K562 (cell line): ENCODE measurements at regions not wholly inside any gene's neighbourhood (a gene's known extent, or its start where the extent isn't known, plus 50 kb on each side); places are given as distances from the start of the nearest gene placed in this dataset.

Experiments
- DIDO1 ChIP-seq: fragments of 450-650 bp; IDR thresholded peaks from 2 replicates; pipeline ENCODE4 v1.6.1; 2016; ENCODE audit warnings: low read depth, missing biosample characterization, missing genetic modification characterization
- GATA2 ChIP-seq: sonication (generic); formaldehyde crosslinking; IDR thresholded peaks from 2 replicates; pipeline ENCODE4 v1.4.0; 2020; ENCODE audit warnings: mild to moderate bottlenecking, missing genetic modification reagents
- HDAC2 ChIP-seq: fragments of 450-650 bp; IDR thresholded peaks from 2 replicates; pipeline ENCODE4 v1.6.1; 2016; ENCODE audit warnings: mild to moderate bottlenecking
- HNRNPH1 ChIP-seq: fragments of 200-400 bp; formaldehyde crosslinking; optimal IDR thresholded peaks from 2 replicates; pipeline ENCODE3; 2017; ENCODE audit warnings: low read depth, mild to moderate bottlenecking, low read length, moderate library complexity
- KAT2B ChIP-seq: IDR thresholded peaks from one replicate; pipeline ENCODE4 v1.6.1; 2012; ENCODE audit warnings: low read depth, mild to moderate bottlenecking, control low read depth, inconsistent platforms, low read length, moderate library complexity
- KDM1A ChIP-seq, 2 experiments: fragments of 450-650 bp; IDR thresholded peaks; 2 replicates each; pipeline ENCODE4 v1.6.1; 2016; ENCODE audit warnings: mild to moderate bottlenecking in 2 of 2
- KLF10 ChIP-seq: fragments of 250-450 bp; sonication (Bioruptor Pico); IDR thresholded peaks from 2 replicates; pipeline ENCODE4 v1.6.1; 2021; ENCODE audit warnings: matching md5 sums
- NUFIP1 ChIP-seq: fragments of 450-650 bp; IDR thresholded peaks from 2 replicates; pipeline ENCODE4 v1.6.1; 2018; ENCODE audit not compliant: partially characterized antibody
- POU5F1 ChIP-seq: fragments of 150-350 bp; IDR thresholded peaks from 2 replicates; pipeline ENCODE4 v1.6.1; 2014; ENCODE audit warnings: borderline replicate concordance, low read length, low read depth, mild to moderate bottlenecking; ENCODE audit not compliant: partially characterized antibody
- PRMT5 ChIP-seq: sonication (generic); formaldehyde crosslinking; IDR thresholded peaks from 2 replicates; pipeline ENCODE4 v1.5.0; 2020; ENCODE audit warnings: missing genetic modification reagents
- SMC3 ChIP-seq: conservative IDR thresholded peaks from 2 replicates; pipeline ENCODE4 v1.6.1; 2011; ENCODE audit warnings: low read depth, low read length, improper control_type of control experiment; ENCODE audit not compliant: insufficient read depth
- ZEB2 ChIP-seq: fragments of 450-650 bp; IDR thresholded peaks from 2 replicates; pipeline ENCODE4 v1.6.1; 2016
- ZNF197 ChIP-seq: fragments of 200-800 bp; sonication (Bioruptor generic); IDR thresholded peaks from 2 replicates; pipeline ENCODE4 v1.6.1; 2016; ENCODE audit warnings: low read depth, missing genetic modification characterization, missing compliant biosample characterization
- ZNF551 ChIP-seq: fragments of 250-450 bp; sonication (Bioruptor Pico); IDR thresholded peaks from 2 replicates; pipeline ENCODE4 v1.5.0; 2021; ENCODE audit warnings: mild to moderate bottlenecking, moderate library complexity
- TF ChIP-seq, protein P1 (sequence below): conservative IDR thresholded peaks from 2 replicates; pipeline ENCODE4 v1.6.1; 2011; ENCODE audit warnings: low read depth, mild to moderate bottlenecking, low read length; ENCODE audit not compliant: control insufficient read depth
- TF ChIP-seq, protein P2 (sequence below): sonication (generic); formaldehyde crosslinking; IDR thresholded peaks from 2 replicates; pipeline ENCODE4 v1.8.0; 2022; ENCODE audit warnings: mild to moderate bottlenecking, missing genetic modification reagents, borderline replicate concordance
- TF ChIP-seq, protein P3 (sequence below): fragments of 200-800 bp; sonication (Bioruptor generic); IDR thresholded peaks from 2 replicates; pipeline ENCODE4 v1.6.1; 2017; ENCODE audit warnings: missing genetic modification characterization, missing compliant biosample characterization
- TF ChIP-seq, protein P4 (sequence below), 2 experiments: IDR thresholded peaks; 2 replicates each; pipeline ENCODE4 v1.6.1; 2012; ENCODE audit warnings: improper control_type of control experiment in 2 of 2, low read depth in 2 of 2, low read length in 2 of 2, borderline replicate concordance in 1 of 2

DNA sequence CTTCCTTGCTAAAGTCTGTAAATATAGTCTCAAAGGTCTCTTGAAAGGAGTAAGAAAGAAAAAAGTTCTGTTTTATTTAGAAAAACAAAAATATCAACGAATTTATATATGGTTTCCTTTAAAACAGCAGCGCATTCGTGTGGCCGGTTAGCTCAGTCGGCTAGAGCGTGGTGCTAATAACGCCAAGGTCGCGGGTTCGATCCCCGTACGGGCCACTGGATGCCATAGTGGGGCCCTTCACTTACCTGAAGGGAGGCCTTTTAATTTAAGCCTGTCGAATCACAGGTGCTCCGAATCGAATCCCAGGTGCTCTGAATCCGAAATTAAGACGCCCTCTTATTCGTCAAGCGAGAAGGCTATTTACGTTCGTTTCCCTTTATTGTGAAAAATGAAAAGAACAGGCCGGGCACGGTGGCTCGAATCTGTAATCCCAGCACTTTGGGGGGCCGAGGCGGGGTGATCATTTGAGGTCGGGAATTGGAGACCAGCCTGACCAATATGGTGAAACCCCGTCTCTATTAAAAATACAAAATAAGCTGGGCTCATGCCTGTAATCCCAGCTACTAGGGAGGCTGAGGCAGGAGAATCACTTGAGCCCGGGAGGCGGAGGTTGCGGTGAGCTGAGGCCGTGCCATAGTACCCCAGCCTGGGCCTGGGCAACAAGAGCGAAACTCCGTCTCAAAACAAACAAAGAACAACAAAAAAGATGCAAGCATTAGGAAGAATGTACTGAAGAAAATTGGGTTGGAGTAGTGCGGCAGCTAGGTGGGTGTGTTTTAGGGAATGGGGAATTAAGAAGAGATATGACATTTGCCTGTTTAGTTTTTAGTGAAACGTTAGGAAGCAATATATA, 195.8 kb upstream of the ZNF184 start (continued):
- TF ChIP-seq KLF10 = no peak
- TF ChIP-seq SMC3 = no peak
- no peak for TF ChIP-seq ZNF551 (CRISPR knock-in tag)
- peak; percentile 99 for TF ChIP-seq ZEB2
- peak; percentile 82 for TF ChIP-seq NUFIP1
- TF ChIP-seq, protein P1, sequence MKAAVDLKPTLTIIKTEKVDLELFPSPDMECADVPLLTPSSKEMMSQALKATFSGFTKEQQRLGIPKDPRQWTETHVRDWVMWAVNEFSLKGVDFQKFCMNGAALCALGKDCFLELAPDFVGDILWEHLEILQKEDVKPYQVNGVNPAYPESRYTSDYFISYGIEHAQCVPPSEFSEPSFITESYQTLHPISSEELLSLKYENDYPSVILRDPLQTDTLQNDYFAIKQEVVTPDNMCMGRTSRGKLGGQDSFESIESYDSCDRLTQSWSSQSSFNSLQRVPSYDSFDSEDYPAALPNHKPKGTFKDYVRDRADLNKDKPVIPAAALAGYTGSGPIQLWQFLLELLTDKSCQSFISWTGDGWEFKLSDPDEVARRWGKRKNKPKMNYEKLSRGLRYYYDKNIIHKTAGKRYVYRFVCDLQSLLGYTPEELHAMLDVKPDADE = no peak; the same call in 1 of the 2 replicates
- TF ChIP-seq, protein P2, sequence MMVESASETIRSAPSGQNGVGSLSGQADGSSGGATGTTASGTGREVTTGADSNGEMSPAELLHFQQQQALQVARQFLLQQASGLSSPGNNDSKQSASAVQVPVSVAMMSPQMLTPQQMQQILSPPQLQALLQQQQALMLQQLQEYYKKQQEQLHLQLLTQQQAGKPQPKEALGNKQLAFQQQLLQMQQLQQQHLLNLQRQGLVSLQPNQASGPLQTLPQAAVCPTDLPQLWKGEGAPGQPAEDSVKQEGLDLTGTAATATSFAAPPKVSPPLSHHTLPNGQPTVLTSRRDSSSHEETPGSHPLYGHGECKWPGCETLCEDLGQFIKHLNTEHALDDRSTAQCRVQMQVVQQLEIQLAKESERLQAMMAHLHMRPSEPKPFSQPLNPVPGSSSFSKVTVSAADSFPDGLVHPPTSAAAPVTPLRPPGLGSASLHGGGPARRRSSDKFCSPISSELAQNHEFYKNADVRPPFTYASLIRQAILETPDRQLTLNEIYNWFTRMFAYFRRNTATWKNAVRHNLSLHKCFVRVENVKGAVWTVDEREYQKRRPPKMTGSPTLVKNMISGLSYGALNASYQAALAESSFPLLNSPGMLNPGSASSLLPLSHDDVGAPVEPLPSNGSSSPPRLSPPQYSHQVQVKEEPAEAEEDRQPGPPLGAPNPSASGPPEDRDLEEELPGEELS = no peak
- TF ChIP-seq KDM1A (IDR thresholded peaks at IDR 0.05) = no peak
- TF ChIP-seq, protein P3, sequence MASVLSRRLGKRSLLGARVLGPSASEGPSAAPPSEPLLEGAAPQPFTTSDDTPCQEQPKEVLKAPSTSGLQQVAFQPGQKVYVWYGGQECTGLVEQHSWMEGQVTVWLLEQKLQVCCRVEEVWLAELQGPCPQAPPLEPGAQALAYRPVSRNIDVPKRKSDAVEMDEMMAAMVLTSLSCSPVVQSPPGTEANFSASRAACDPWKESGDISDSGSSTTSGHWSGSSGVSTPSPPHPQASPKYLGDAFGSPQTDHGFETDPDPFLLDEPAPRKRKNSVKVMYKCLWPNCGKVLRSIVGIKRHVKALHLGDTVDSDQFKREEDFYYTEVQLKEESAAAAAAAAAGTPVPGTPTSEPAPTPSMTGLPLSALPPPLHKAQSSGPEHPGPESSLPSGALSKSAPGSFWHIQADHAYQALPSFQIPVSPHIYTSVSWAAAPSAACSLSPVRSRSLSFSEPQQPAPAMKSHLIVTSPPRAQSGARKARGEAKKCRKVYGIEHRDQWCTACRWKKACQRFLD (CRISPR knock-in tag) = no peak
- TF ChIP-seq HDAC2 = peak; percentile 28; the same call in 1 of the 2 replicates
- TF ChIP-seq KAT2B = no peak
- 0 out of 2 replicates have a peak, but pooled peaks have one; percentile 61 for TF ChIP-seq ZNF197
- no peak for TF ChIP-seq GATA2
- no peak for TF ChIP-seq POU5F1
- no peak for TF ChIP-seq PRMT5 (CRISPR knock-in tag)
- TF ChIP-seq HNRNPH1 = no peak
- TF ChIP-seq, protein P4, sequence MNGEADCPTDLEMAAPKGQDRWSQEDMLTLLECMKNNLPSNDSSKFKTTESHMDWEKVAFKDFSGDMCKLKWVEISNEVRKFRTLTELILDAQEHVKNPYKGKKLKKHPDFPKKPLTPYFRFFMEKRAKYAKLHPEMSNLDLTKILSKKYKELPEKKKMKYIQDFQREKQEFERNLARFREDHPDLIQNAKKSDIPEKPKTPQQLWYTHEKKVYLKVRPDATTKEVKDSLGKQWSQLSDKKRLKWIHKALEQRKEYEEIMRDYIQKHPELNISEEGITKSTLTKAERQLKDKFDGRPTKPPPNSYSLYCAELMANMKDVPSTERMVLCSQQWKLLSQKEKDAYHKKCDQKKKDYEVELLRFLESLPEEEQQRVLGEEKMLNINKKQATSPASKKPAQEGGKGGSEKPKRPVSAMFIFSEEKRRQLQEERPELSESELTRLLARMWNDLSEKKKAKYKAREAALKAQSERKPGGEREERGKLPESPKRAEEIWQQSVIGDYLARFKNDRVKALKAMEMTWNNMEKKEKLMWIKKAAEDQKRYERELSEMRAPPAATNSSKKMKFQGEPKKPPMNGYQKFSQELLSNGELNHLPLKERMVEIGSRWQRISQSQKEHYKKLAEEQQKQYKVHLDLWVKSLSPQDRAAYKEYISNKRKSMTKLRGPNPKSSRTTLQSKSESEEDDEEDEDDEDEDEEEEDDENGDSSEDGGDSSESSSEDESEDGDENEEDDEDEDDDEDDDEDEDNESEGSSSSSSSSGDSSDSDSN (IDR thresholded peaks at IDR 0.05; ENCODE audit: borderline replicate concordance in 1 of 2, low read depth in 2 of 2, low read length in 2 of 2) = peak in 1 of 2 experiments; percentile 16; a peak in 1 of 4 replicates
- no peak for TF ChIP-seq DIDO1 (tag)
